ENCODE measurements at regions not wholly inside any gene's neighbourhood (a gene's known extent, or its start where the extent isn't known, plus 50 kb on each side); places are given as distances from the start of the nearest gene placed in this dataset.

DNA sequence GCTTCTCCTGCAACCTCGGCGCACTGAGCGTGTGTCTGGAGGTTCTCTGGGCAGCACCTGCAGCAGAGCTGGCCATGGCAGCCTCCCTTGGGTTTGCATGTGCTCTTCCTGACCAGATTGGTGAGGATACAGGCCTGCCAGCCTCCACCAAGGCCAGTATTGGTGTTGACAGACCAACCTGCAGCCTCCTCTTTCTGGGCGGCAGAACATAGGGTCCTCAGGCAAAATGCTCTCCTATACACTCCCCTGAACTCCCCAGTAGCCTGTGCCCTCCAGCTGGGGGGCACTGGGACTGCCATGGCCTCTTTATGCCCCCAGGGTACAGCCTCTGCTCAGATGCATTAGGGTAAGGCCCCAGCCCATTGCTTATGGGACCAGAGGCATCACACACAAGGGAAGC, 131.9 kb upstream of the SPRED2 start:
- TF ChIP-seq, protein P1, sequence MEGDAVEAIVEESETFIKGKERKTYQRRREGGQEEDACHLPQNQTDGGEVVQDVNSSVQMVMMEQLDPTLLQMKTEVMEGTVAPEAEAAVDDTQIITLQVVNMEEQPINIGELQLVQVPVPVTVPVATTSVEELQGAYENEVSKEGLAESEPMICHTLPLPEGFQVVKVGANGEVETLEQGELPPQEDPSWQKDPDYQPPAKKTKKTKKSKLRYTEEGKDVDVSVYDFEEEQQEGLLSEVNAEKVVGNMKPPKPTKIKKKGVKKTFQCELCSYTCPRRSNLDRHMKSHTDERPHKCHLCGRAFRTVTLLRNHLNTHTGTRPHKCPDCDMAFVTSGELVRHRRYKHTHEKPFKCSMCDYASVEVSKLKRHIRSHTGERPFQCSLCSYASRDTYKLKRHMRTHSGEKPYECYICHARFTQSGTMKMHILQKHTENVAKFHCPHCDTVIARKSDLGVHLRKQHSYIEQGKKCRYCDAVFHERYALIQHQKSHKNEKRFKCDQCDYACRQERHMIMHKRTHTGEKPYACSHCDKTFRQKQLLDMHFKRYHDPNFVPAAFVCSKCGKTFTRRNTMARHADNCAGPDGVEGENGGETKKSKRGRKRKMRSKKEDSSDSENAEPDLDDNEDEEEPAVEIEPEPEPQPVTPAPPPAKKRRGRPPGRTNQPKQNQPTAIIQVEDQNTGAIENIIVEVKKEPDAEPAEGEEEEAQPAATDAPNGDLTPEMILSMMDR (IDR thresholded peaks at IDR 0.05): no peak
- DNase-seq (no peak), ATAC-seq (no peak)
- Histone ChIP-seq H3K9me3 (no peaks in the 10 kb centered on the region), H3K4me1 (no peaks in the 10 kb centered on the region), H3K27ac (no peak overlapping the region), H3K36me3 (no peaks in the 10 kb centered on the region), H3K27me3 (ENCODE audit: low read depth) (no peaks in the 10 kb centered on the region), H3K4me3 (no peak overlapping the region)
- intact Hi-C loops (cut with DNase I): no loop called here

- intact Hi-C loops (cut with DNase I): no loop called here
- TF ChIP-seq, protein P1 (IDR thresholded peaks at IDR 0.05): no peak
- no peak for DNase-seq
These were observed 130.5 kb upstream of the SPRED2 start for GRCh38 chr2:65562890-65563289.

GRCh38 chr2:65558743-65559142, 126.3 kb upstream of the SPRED2 start:
- Histone ChIP-seq H3K27me3 (ENCODE audit: low read depth) (no peaks in the 10 kb centered on the region), H3K27ac (no peak overlapping the region), H3K4me3 (no peak overlapping the region), H3K36me3 (no peaks in the 10 kb centered on the region), H3K9me3 (no peaks in the 10 kb centered on the region), H3K4me1 (no peaks in the 10 kb centered on the region)
- TF ChIP-seq, protein P1 (IDR thresholded peaks at IDR 0.05): no peak
- ATAC-seq (no peak), DNase-seq (no peak)
- intact Hi-C loops (cut with DNase I): no loop called here

More at GRCh38 chr2:65562890-65563289, 130.5 kb upstream of the SPRED2 start:
- Histone ChIP-seq H3K27ac (no peak overlapping the region), H3K36me3 (no peaks in the 10 kb centered on the region), H3K9me3 (no peaks in the 10 kb centered on the region), H3K4me3 (no peak overlapping the region), H3K4me1 (no peaks in the 10 kb centered on the region), H3K27me3 (ENCODE audit: low read depth) (no peaks in the 10 kb centered on the region)
- no peak for ATAC-seq

GRCh38 chr2:65557616-65558573, 125.5 kb upstream of the SPRED2 start:
- Histone ChIP-seq H3K27me3 (ENCODE audit: low read depth) (no peaks in the 10 kb centered on the region), H3K4me1 (no peaks in the 10 kb centered on the region), H3K4me3 (no peak overlapping the region), H3K36me3 (no peaks in the 10 kb centered on the region), H3K9me3 (no peaks in the 10 kb centered on the region), H3K27ac (no peak overlapping the region)
- ATAC-seq (no peak), DNase-seq (no peak)
- TF ChIP-seq, protein P1 (IDR thresholded peaks at IDR 0.05): no peak
- intact Hi-C loops (cut with DNase I): no loop called here

DNA sequence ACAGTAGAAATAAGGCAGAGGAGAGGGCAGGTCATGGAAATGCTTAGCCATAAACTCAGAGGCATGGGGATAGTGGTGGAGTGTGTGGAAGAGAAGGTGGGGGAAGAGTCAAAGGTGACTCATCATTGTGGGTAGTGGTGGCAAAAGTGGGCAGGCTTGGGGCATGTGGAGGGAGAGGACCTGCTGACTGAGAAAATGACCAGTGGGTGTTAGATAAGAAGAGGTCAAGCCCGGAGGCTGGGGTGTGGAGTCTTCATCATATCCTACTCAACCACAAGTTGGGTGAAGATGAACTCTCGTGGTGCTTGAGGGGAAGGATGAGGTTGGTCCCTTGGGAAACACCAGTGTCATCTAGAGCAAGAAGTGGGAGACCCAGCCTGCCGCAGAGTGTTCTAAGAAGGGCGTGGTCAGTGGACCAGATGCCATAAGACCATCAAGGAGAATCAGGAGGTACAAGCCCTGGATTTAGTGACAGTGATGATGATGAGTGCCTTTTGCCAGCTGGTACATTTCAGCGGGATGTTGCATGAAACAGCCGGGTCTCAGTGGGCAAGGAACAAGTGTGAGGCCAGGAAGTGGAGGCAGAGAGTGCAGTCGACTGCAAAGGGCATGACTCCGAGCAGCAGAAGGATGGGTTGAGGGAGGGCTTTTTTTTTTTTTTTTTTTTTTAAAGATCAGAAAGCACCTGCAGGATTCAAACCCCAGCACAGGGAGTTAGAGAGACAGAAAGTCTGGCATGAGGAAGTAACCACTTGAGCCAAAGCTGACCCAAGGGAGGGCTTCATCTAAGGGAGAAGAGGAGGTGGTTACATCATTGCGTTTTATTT, 122.6 kb upstream of the SPRED2 start:
- no peaks in the 10 kb centered on the region for H3K4me1 ChIP-seq
- no peak for DNase-seq
- TF ChIP-seq, protein P1 (IDR thresholded peaks at IDR 0.05): no peak
- H3K9me3 ChIP-seq: no peaks in the 10 kb centered on the region
- no peaks in the 10 kb centered on the region for H3K27me3 ChIP-seq (ENCODE audit: low read depth)
- peak; percentile 31 to 48 for ATAC-seq
- no peak overlapping the region for H3K27ac ChIP-seq
- intact Hi-C loops (cut with DNase I): no loop called here
- H3K36me3 ChIP-seq: no peaks in the 10 kb centered on the region
- no peak overlapping the region for H3K4me3 ChIP-seq

Data from lower lobe of right lung (tissue), 2 donors.